SU-DHL-6 (cell line): ENCODE measurements at regions not wholly inside any gene's neighbourhood (a gene's known extent, or its start where the extent isn't known, plus 50 kb on each side); places are given as distances from the start of the nearest gene placed in this dataset.

ENCODE experiments used
- CTCF ChIP-seq: fragments of 200-600 bp; sonication (generic); IDR thresholded peaks from one replicate; pipeline ENCODE4 v1.5.1; 2017; ENCODE audit warnings: antibody characterized with exemption, mild to moderate bottlenecking, low read length, moderate library complexity; ENCODE audit not compliant: insufficient read depth, poor library complexity, severe bottlenecking
- EZH2phosphoT487 ChIP-seq: fragments of 200-600 bp; sonication (generic), shearing (Covaris generic); conservative IDR thresholded peaks from 2 replicates; pipeline ENCODE4 v1.6.1; 2018; ENCODE audit warnings: mild to moderate bottlenecking, antibody characterized with exemption, low read length, moderate library complexity, mixed read lengths

DNA sequence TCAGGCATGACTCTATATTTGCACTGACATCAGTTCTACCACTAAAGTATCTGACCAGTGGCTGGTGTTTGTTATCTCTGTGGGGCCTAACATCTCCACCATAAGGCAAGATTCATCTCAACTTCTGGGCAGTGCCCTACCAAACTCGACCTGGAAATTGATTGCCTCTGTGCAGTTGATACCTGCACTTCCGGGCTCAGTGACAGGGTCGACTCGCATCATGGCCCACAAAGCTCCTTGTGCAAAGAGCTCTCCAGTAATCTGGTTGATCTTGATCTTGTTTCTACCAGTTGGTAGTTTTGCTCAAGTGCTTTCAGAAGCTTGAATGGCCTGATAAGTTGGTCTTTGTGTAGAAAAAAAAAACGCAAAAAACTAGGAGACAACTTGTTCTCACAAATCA, 501.1 kb upstream of the JAG1 start:
- TF ChIP-seq EZH2phosphoT487 (no peak), CTCF (no peak)
